K562 (cell line): ENCODE measurements at regions not wholly inside any gene's neighbourhood (a gene's known extent, or its start where the extent isn't known, plus 50 kb on each side); places are given as distances from the start of the nearest gene placed in this dataset.

ENCODE experiments used
- CSDE1 ChIP-seq, 2 experiments: fragments of 450-650 bp; IDR thresholded peaks; 2 replicates each; pipeline ENCODE4 v1.6.1; 2016; ENCODE audit warnings: mild to moderate bottlenecking in 1 of 2
- KAT7 ChIP-seq: sonication (generic); formaldehyde crosslinking; IDR thresholded peaks from 2 replicates; pipeline ENCODE4 v1.8.0; 2022; ENCODE audit warnings: missing genetic modification reagents, mild to moderate bottlenecking, borderline replicate concordance
- ZNF274 ChIP-seq: IDR thresholded peaks from 2 replicates; pipeline ENCODE4 v1.6.1; 2011; ENCODE audit warnings: low read depth, mild to moderate bottlenecking, low read length, moderate library complexity, borderline replicate concordance
- ZNF347 ChIP-seq: fragments of 450-650 bp; formaldehyde crosslinking; IDR thresholded peaks from 2 replicates; pipeline ENCODE4 v1.4.0; 2020; ENCODE audit warnings: low read depth, mild to moderate bottlenecking, moderate library complexity
- ZNF584 ChIP-seq: fragments of 200-800 bp; sonication (Bioruptor generic); IDR thresholded peaks from 2 replicates; pipeline ENCODE4 v1.6.1; 2016; ENCODE audit warnings: low read depth, mild to moderate bottlenecking, missing genetic modification characterization, missing compliant biosample characterization
- TF ChIP-seq, protein P1 (sequence below), 3 experiments: IDR thresholded peaks in 2 of 3; conservative IDR thresholded peaks in 1 of 3; 2 replicates each; pipeline ENCODE4 v1.5.1; 2011 to 2012; ENCODE audit warnings: low read length in 3 of 3, mild to moderate bottlenecking in 3 of 3, control low read depth in 2 of 3, improper control_type of control experiment in 1 of 3, inconsistent platforms in 1 of 3, low read depth in 1 of 3, mixed read lengths in 1 of 3, moderate library complexity in 1 of 3; ENCODE audit not compliant: insufficient read depth in 2 of 3
- TF ChIP-seq, protein P2 (sequence below): sonication (generic); formaldehyde crosslinking; IDR thresholded peaks from 2 replicates; pipeline ENCODE4 v1.8.0; 2023; ENCODE audit warnings: missing genetic modification reagents, mild to moderate bottlenecking, borderline replicate concordance

DNA sequence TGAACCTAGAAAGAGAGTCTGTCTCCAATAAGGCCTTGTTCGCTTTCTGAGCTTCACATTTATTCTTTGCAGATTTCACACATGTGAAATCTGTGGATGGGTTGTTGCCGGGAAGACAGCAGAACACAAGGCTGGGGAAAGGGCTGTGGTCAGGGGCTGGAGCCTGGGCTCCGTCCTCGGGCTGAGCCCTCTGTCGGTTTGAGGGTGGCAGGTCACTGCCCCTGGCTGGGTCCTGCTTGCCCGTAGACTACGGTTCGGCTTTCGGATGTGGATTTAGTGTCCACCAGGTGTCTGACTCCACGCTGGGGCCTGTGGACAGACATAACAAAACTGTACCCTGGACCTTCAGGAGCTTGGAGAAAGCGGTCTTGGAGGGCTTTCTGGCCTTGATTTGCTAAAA, 117.0 kb upstream of the ALX4 start:
- TF ChIP-seq, protein P1, sequence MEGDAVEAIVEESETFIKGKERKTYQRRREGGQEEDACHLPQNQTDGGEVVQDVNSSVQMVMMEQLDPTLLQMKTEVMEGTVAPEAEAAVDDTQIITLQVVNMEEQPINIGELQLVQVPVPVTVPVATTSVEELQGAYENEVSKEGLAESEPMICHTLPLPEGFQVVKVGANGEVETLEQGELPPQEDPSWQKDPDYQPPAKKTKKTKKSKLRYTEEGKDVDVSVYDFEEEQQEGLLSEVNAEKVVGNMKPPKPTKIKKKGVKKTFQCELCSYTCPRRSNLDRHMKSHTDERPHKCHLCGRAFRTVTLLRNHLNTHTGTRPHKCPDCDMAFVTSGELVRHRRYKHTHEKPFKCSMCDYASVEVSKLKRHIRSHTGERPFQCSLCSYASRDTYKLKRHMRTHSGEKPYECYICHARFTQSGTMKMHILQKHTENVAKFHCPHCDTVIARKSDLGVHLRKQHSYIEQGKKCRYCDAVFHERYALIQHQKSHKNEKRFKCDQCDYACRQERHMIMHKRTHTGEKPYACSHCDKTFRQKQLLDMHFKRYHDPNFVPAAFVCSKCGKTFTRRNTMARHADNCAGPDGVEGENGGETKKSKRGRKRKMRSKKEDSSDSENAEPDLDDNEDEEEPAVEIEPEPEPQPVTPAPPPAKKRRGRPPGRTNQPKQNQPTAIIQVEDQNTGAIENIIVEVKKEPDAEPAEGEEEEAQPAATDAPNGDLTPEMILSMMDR (IDR thresholded peaks at IDR 0.05 in 2 of 3, conservative IDR thresholded peaks at IDR 0.05 in 1 of 3; ENCODE audit: insufficient read depth in 2 of 3, low read depth in 1 of 3, low read length in 3 of 3), result no peak
- no peak for TF ChIP-seq KAT7
- TF ChIP-seq CSDE1 (IDR thresholded peaks at IDR 0.05), result no peak
- no peak for TF ChIP-seq ZNF274
- no peak for TF ChIP-seq ZNF584 (CRISPR knock-in tag)
- TF ChIP-seq, protein P2, sequence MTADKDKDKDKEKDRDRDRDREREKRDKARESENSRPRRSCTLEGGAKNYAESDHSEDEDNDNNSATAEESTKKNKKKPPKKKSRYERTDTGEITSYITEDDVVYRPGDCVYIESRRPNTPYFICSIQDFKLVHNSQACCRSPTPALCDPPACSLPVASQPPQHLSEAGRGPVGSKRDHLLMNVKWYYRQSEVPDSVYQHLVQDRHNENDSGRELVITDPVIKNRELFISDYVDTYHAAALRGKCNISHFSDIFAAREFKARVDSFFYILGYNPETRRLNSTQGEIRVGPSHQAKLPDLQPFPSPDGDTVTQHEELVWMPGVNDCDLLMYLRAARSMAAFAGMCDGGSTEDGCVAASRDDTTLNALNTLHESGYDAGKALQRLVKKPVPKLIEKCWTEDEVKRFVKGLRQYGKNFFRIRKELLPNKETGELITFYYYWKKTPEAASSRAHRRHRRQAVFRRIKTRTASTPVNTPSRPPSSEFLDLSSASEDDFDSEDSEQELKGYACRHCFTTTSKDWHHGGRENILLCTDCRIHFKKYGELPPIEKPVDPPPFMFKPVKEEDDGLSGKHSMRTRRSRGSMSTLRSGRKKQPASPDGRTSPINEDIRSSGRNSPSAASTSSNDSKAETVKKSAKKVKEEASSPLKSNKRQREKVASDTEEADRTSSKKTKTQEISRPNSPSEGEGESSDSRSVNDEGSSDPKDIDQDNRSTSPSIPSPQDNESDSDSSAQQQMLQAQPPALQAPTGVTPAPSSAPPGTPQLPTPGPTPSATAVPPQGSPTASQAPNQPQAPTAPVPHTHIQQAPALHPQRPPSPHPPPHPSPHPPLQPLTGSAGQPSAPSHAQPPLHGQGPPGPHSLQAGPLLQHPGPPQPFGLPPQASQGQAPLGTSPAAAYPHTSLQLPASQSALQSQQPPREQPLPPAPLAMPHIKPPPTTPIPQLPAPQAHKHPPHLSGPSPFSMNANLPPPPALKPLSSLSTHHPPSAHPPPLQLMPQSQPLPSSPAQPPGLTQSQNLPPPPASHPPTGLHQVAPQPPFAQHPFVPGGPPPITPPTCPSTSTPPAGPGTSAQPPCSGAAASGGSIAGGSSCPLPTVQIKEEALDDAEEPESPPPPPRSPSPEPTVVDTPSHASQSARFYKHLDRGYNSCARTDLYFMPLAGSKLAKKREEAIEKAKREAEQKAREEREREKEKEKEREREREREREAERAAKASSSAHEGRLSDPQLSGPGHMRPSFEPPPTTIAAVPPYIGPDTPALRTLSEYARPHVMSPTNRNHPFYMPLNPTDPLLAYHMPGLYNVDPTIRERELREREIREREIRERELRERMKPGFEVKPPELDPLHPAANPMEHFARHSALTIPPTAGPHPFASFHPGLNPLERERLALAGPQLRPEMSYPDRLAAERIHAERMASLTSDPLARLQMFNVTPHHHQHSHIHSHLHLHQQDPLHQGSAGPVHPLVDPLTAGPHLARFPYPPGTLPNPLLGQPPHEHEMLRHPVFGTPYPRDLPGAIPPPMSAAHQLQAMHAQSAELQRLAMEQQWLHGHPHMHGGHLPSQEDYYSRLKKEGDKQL (CRISPR knock-in tag), result no peak
- no peak for TF ChIP-seq ZNF347 (CRISPR knock-in tag)
